GM18502 (cell line): ENCODE measurements at regions not wholly inside any gene's neighbourhood (a gene's known extent, or its start where the extent isn't known, plus 50 kb on each side); places are given as distances from the start of the nearest gene placed in this dataset.

Experiments
- ATAC-seq: cut with Tn5 transposase; IDR thresholded peaks from one replicate; pipeline ENCODE4 v1.9.1; 2021; ENCODE audit warnings: mild to moderate bottlenecking; ENCODE audit not compliant: unreplicated experiment, poor library complexity

DNA sequence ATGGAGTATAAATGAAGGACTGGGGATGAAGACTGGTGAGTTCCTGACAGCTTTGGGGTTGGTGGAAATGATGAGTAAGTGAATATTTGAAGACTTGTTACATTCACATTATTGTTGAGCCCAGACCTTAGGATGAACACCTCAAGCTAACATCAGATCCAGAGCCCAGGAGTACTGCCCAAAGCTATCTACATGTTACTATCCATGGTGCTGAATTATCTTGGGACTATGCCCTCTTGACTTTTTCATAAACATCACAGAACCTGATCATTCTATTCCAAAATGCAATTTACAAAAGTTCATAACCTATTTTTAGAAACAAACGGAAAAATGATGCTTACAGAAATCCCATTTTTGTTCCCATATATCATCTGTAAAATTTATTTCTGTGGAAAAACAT, 613.3 kb downstream of the TUSC7 start:
- no peak for ATAC-seq

DNA sequence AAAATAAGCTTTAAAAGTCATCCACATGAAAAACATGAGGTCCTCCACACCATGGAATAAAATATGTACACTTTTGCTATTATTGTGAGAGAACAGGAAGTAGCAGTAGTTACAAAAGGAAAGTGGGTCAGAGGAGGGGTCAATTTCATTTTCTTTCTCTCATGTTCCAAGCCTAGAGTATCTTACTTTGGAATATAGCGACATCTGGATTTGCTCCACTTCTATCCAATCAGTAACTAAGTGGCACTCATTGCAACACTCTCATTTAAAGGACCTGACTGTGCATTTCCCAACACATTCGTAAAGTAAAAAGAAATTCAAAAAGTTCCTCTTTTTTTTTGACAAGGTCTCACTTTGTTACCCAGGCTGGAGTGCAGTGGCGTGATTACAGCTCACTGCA, 637.3 kb downstream of the TUSC7 start:
- no peak for ATAC-seq

DNA sequence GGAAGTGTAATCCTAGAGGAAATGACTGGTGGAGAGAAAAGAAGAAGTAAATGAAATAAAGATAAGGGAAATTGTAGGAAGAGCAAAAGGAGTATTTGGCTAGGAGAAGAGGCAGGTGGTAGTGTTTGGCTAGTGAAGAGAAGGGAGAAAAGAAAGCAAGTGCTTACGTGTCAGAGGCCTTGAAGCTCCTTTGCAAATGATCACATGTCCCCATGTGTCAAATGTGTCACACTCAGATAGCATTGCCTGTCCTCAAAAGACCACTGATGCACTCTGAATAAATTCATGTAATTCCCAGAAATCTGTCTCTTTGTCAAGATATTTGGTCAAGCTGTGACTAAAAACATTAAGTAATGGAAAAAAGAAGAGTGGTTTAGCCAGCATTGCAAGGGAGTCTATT, 639.3 kb downstream of the TUSC7 start:
- ATAC-seq: no peak

DNA sequence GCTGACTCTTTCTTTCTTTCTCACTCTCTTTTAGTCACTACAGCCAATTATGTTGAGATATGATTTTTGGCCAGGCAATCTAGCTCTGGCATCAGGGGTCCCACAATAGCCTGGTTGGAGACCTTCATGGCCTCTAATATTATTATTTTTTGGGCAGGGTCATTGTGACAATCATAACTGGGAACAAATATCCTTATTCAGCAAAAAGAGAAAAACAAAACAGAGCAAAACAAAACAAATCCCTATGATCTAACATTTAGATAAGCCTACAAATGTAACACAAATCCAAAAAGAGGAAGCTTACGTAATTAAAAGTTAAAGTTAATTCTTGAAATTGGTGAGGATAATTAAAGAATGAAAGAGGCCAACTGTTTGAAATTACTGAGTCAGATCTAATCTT, 640.0 kb downstream of the TUSC7 start:
- ATAC-seq: no peak

DNA sequence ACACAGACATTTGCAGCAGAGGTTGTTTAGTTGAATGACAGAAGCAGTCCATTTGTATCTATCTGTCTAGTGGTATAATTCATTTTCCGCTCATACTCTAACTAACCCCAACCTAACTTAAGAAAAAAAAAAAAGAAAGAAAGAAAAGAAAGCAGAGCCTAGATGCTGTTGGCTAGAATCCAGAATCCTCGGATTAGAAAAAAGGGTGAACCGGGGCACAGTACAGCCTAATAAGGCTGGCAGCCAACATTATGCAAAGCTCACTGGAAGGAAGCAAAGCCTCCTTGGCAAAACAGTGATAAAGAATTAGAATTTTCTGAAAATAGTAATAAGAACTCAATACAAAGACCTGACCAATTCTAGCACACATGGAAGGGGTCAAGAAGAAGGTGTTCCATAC, 640.8 kb downstream of the TUSC7 start:
- ATAC-seq: no peak

DNA sequence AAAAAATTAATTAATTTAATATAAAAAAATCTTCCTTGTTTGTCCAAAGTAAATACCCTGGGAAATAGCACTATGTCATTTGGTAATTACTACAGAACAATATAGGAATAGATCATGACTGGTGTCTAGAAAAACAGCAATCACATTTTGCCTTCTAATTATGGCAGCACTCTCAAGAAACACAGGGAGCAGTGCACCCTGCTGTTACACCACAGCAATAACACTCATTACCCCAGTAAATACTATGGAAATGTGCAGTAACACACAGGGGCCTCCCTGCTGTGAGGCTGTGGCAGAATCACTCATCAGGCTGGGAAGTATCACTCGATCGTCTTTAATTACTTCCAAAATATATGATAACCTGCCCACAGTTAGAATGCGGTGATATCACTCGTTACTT, 646.0 kb downstream of the TUSC7 start:
- ATAC-seq: peak; percentile 79

DNA sequence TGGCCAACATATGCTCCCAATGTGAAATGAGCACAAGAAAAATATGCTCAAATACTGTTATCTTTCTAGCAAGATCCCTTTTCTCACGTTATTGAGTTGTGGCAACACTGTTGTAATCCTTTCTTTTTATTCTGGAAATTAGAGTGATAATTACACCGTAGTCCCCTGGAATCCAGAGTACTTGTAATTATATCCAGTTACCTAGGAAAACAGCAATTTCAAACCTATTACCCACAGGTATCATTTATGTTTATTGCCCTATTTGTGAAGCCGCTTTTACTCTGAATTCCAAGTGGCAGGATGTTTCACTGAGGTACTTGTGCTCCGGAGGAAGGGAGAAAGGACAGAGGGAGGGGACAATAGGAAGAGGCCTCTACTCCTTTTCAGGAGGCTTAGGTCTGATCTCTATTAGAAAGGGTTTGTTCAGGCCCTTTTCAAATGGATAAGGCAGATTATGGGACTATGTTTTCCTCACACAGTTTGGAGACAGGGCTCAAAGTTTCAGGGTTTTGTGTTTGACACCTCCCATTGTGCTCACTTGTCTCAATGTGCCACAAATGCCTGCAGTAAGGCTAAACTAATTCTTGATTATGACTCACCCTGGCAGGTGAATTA, 646.6 kb downstream of the TUSC7 start:
- no peak for ATAC-seq

DNA sequence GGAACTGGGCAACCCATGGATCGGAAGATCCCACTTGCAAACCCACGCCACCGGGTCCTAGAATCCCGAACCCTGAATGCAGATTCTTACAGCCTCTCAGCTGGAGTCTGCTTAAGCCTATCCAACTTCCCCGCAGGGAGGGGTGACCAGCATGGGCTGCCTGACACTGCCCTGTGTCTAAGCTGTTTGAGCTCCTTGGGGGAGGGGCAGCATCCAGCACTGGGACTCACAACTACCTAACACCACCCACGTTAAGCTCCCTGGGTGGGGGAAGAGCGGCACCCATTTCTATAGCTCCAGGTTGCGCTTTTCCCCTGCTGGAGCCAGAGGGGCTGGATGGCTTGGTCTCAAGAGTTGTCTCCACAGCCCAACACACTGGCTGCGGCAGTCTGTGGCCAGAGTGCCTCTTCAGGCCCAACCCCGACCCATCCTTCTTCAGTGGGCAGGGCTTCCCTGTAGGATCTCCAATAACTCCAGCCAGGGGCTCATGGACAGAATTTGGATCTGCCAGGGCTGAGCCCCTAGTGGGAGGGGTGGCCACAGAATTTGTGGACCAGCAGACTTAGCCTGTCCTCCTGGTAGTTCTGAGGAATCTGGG, 649.2 kb downstream of the TUSC7 start:
- ATAC-seq: no peak

DNA sequence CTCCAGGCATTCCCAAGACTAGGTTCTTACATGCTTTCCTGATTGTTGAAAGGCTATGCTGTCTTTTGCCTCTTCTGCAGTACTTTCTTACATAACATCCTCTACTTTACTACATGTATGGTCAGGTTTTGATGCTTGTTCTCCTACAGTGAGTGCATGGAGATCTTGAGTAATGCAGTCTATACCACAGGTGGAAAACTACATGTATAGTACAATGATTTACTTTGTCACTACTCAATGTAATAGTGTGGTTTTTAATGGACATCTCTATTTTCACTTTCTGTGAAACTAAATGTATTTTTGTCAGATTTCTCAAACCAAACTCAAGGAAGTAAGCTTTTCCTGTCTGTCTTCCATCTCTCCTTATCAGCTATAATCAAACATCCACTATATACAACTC, 657.0 kb downstream of the TUSC7 start:
- ATAC-seq: no peak

DNA sequence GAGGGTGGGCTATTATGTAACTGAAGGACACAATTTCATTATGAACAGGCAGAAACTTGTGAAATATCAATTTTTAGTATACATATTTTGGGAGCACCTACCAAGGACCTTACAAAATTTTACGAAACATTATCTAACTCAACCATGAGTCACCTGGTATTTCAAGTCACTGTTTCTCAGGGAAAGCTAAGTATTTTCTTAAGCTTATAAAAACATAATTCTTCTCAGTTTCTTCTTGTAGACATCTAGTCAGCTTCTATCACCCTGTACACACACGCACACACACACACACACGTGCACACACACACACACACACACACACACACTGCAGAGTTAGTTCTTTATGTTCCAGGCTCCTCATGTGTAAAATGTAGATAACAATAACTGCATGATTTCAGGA, 658.3 kb downstream of the TUSC7 start:
- no peak for ATAC-seq

DNA sequence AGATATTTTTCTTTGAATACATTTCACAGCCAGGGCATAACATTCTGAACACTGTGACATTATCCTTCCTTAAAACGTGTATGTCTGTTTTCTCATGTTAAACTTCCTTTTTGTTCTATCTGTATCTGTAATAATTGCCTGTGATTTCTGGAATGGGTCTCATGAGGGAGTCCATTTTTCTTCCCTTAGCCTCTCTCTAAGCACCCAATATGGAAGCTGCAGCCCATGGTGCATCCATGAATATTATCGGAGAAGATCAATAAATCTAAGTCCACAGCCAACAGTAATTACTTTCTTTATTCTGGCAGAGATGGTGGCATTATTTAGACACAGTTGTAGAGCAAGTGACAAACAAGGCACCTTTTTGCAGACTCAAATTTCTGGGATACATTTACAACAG, 671.1 kb downstream of the TUSC7 start:
- ATAC-seq: no peak

DNA sequence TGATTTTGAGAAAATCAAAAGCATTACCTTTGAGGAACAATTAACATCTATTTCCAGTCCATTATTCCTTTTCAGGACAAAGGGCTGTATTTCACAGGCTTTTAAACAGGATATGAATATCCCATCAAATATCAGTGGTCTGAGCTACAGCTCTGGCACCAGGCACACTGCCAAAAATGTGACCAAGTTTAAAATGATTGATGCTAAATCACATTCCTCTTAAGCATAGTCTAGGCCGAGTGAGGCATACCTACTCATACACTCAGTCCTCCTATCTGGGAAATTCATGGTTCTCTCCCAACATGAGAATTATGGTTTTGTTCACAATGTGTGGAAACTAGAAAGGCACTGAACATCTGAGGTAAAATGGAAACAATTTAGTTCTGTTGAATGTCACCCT, 683.5 kb downstream of the TUSC7 start:
- no peak for ATAC-seq

DNA sequence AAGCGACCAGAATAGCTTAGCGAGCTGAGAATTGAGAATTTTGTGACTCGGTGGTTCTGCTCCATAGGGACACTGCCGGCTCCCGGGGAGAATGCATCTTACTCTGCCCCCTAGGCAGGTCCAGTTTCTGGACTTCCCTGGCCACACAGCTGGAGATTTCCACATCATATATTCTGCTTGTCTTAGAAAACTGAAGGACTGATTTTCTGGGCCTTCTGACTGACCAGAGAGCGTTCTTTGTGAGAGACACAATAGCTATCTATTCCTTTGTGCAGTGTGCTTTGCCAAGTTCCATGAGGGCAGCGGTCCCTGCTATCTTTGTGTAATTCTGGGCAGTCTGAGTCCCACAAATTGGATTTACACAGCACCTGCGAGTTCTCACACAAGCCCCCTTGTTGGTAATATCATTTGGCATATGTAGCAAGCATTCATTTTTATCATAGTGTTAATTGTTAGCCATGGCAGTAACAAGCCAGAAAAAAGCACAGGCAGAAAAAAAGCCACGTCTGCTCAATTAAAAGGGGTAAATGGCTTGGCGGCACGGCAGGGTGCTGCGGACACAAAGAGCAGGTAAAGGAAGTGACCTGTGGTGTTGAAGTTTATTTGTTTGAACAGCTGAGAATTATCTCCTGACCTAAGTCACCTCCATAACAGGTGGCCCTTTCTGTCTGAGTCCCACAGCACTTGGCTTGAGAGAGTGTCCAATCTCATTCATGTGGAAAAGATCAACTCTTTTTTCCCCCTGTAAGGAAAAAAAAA, 688.7 kb downstream of the TUSC7 start:
- no peak for ATAC-seq

DNA sequence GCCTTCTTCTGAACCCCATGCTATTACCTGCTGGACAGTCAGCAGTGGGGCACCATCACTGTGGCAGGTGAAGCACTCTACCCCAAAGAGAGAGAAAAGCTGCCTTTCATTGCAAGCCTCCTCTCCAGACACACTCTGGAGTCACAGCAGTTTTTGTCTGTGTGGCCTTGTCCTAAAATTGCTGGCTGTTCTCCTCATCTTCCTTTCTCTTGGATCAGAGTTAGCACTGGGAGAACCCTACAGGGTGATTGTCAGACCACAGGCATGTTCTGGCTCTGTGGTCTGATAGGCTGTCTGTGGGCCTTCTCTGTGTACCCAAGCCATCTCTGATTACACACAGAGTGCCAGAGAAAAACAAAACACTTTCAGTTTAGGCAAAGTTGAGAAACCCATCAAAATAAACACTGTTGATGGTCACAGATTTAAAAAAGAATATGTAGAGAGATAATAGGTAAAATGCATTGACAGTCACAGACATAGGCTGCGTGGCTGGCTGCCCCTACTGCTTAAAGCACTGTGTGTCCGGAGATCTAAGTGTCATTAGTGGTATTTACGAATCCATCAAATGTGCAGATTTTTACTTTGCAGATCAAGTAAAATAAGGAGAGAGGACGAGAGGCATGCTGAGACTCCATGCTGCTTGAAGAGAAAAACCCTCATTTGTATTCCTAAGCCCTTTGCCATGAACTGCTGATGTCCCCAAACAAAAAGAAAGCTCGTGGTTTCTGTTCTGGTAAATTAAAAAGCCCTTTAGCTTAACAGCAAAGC, 689.9 kb downstream of the TUSC7 start:
- no peak for ATAC-seq

DNA sequence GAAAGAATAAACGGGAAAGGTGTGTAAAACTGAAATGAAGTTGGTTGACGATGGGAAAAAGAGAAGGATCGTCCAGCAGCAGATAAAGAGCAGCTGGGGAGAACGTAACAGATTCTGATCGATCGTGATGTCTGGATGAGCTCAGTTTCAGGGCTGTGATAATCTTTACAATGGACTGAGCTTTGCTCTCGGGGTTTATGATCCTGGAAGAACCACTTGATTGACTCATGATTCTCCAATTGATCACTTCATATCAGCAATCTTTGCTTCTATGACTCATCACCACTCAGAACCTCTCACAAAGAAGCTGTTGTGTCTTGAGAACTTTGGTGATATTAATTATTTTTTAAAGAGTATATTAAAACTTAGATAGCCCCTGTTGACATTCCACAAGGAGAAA, 690.7 kb downstream of the TUSC7 start:
- ATAC-seq: no peak

DNA sequence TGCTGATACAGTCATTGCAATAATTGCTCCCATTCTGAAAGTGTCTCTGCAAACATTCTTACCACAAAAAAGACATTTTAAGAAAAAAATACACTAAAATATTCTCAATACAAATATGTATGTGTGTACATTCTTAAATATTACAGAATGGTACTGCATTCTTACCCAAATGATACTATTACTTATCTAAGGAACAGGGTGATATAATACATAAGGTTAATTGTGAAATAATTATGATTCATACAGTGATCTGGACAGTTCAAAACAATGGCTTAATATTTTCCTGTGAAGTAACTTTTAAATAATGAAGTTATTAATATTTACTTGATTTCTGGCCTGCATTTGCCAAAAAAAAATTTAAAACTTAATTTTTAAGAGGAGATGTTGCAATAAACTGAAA, 694.6 kb downstream of the TUSC7 start:
- ATAC-seq: no peak

DNA sequence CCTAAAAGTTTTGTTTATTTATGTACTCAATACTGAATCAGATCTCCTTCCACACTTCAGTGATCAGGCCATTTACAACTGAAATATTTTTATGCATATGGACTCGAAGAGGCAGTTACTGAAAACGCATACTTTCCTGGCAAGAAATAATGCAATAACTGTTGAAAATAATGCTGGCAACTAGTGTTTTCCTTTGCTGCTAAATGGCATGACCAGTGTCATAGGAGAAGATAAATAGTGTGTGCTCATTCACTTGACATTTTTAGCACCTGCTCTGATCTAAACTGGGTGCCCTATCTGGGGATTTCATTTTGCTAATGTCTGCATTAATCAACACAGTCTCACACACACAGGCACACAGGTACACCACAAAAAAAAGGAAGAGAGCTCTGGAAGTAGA, 695.2 kb downstream of the TUSC7 start:
- ATAC-seq: no peak

DNA sequence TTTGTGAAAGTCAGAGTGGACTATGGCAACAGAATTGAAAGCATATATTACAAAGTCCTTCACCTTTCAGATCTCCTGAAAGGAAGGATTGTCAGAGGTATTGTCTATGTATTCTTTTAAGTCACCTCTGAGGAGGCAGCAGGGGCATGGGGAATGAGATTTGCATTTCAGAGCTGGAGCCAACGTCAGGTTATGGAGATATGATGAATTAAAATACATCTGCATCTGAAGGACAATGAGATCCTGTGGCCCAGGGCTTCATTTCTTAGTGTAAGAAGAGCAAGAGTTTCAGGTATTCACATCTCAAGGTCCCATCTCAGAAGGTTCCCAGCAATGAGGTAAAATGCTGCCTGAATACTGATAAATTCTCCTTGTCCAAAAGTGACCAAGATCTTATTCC, 695.8 kb downstream of the TUSC7 start:
- no peak for ATAC-seq

DNA sequence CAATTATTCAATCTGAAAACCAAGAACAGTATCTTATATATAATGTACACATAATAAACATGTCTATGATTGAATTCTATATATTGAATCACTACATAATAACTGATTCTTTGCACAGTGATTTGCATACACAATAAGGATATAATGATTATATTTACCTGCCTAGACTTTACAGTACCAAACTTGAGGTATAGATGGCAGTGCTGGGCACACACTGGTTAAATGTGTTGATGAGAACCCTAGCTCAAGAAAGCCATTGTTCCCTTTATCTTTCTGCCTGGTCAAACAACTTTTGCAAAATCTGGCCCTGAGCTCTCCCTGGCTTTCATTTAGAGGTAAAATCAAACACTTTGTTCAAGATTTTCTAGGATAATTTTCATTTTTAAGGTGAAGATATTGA, 697.7 kb downstream of the TUSC7 start:
- peak; percentile 84 for ATAC-seq

DNA sequence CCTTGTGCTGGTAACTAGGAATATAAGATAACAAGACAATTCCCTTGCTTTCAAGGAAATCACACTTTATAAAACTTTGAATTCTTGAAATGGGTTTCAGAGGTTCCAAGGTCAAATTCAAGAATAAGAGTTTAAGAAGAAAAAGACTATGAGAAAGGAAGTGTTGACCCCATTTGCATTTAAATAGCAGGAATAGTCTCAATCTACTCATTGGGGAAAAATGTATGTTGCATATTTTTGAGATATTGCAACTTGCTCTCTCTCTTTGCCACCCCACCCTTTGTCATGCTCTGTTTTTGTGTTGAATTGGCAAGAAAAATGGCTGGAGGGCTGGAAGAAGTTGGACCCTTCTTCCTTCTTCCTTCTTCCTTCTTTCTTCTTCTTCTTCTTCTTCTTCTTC, 699.2 kb downstream of the TUSC7 start:
- no peak for ATAC-seq

DNA sequence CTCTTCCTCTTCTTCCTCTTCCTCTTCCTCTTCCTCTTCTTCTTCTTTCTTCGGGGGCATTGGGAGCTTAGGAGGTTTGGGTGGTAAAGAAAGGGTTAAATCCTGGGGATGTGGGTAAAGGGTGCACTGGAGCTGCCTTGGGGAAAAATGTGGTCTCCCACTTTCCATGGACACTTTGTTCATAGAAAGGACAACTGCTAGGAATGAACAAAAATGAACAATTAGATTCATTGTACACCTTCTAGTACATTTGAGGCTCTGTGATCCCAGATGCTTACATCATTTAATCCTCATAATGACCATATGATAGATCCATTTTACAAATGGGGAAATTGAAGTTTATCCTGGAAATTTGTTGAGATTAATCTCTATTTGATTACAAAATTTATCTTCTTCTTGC, 699.7 kb downstream of the TUSC7 start:
- ATAC-seq: no peak
